HG02610 (cell line): ENCODE measurements at regions not wholly inside any gene's neighbourhood (a gene's known extent, or its start where the extent isn't known, plus 50 kb on each side); places are given as distances from the start of the nearest gene placed in this dataset.
A peak's percentile ranks its signal among the peaks of the same experiment; 100 is the strongest.

ENCODE experiments used
- ATAC-seq: cut with Tn5 transposase; IDR thresholded peaks from one replicate; pipeline ENCODE4 v1.9.1; 2021; ENCODE audit warnings: mild to moderate bottlenecking, moderate library complexity; ENCODE audit not compliant: unreplicated experiment

DNA sequence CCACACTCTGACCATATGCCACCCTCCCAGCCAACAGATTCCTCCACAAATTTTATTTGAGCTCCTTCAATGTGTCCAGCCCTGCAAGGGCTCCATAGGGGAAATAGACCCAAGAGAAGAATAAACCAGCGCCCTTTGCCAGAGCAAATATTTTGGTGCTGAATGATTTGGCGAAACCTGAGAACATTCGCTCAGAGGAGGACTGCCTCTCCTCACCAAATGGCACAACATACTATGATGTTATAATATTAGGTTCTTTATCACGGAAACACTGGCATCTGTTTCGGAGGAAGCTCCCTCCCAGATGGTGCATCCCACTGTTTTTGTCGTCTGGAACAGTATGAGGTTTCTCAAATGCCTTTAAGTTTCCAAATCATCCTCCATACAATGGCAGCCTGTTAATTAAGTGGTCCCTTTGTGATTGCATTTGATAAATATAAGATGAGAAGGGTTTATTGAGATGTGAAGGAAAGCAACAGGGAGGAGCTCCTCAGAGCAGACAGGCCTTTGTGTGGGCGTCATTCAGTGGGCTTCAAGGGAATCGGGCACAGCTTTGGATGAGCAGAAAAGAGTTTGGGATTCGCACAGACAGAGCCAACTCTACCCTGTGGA, 139.1 kb upstream of the ADRA1B start:
- ATAC-seq = no peak

DNA sequence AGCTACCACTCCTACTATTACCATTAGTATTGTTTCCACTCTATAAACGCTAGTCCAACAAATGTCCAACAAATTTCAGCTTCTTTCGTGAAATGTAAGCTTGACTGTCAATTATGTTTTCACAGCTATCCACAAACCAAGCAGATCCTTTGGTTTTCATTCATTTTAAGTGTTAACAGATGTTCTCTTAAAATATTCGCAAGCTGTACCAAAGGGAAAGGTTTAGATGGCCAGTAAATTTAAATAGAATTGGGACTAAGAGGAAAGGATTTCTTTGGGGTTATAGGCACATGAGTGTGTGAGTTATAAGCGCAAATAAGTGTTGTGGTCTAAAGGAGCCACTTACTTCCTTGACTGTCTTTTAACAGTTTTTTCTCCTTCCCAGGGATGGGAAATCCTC, 136.8 kb upstream of the ADRA1B start:
- ATAC-seq = no peak

DNA sequence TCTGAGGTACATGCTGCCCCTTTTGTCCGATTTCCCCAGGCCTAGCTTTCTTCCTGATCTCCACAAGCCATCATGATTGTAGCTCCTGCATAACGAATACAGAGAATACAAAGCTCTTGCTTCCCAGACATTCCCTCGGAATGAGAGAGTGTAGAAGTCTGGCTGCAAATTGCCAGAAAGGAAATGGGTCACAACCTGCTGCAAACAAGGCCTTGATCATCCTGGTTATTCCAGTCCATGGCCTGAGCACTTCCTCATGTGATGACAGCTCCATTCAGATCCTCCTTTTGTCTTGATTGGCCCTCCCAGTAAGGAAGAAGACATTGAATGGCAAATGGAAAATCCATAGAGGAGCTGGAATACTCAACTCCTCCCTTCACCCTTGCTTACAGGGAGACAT, 136.0 kb upstream of the ADRA1B start:
- ATAC-seq = no peak

- ATAC-seq = no peak
These were observed 134.6 kb upstream of the ADRA1B start for GRCh38 chr5:159781626-159782157.

DNA sequence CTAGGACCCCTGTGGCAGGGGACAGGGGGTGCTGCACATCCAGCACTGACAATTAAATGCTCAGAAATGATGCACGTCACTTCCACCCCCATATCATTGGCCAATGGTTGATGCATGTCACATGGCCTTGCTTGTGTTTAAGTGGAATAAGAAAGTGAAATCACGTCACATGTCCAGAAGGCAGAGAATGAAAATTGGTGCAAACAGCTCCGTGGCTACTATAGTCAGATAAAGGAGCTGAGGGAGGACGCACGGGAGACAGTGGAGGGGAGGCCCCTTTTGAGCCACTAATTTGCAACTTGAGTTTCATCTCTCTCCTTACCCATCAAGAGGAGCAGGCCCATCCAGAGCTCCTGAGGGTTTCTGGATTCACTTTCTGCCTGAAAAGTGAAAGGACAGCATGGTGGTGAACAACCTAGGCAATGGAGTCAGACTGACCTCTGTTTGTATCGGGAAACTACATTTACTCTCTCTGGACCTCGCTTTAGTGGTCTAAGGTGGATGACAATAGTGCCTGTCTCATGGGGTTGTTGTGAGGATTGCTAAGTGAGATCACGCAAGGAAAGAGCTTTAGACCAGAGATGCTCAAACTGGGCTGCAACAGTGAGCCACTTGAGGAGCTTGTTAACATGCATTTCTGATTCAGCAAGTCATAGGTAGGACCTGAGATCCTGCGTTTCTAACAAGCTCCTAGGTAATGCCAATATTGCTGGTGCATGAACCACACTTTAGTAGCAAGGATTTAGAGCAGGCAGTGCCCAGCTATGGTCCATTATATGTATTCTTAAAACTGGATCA, 133.9 kb upstream of the ADRA1B start:
- ATAC-seq = peak; percentile 58

DNA sequence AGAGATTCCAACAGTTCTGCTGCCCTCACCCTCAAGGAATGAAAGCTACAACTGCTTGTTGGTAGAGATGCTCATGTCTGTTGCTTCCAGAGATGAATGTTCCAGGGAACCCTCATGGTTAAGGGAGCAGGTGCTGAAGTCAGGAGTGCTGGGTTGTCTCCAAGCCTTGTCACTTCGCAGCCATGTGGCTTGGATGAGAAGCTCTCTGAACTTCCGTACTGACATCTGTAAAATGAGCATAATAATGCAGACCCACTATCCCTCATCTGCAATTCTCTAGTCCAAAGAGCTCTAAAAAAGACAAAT, 133.3 kb upstream of the ADRA1B start:
- ATAC-seq = no peak

DNA sequence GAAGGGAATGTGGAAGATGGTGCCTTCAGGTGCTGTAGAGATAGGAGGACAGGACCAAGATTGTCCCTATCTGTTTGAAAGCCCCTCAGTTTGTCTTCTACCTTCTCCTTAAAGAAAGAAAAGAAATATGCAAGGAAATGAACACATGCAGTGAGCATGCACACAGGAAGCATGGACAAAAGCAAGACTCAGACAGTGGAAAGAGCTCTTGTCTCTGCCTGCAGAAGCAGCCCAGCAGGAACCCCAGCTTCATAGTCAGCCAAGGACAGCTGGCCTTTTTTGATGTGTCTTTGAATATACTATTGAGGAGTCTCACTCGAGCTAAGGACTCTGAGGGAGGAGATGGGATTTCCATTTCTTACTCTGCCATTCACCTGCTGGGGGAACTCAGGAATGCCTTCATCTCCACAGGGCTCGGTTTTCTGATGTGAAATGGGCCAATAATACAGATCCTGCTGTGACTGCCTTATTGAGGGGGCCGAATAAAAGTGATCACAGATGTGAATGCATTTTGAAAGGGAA, 132.5 kb upstream of the ADRA1B start:
- ATAC-seq = no peak

DNA sequence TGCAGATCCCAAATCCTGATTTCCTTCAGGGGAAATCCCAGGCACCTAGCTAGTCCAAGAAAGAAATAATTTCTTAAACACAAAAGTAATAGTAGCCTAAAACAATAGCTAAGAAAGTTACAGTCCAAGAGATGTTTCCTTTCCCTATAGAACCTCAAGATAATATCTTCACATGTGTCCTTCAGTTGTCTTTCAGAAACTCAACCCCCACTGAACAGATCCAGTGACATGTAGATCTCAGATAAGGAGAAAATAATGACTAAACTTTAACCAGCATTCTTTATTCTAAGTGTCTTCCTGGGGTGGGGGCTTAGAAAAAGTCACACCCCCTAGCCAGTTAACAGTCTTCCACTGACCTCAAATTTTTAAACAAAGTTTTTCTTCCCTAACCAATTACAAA, 131.3 kb upstream of the ADRA1B start:
- ATAC-seq = no peak

DNA sequence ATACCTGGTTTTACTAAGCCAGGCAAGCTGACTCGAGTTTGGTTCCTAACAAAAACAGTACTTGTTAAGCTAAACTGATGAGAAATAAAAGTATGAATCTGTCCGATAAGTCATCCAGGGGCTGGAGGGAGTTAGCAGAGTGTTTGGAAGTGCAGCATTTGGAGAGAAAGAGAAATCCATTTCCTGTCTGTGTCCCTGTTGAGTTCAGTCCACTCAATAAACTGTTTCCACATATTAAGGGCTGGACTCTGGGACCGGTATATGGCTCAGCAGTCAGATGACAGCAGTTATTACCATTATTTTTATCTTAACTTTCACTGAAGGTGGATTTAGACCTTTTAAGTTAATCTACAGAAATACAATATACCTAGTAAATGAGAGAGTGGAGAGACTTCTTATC, 130.6 kb upstream of the ADRA1B start:
- ATAC-seq = no peak

DNA sequence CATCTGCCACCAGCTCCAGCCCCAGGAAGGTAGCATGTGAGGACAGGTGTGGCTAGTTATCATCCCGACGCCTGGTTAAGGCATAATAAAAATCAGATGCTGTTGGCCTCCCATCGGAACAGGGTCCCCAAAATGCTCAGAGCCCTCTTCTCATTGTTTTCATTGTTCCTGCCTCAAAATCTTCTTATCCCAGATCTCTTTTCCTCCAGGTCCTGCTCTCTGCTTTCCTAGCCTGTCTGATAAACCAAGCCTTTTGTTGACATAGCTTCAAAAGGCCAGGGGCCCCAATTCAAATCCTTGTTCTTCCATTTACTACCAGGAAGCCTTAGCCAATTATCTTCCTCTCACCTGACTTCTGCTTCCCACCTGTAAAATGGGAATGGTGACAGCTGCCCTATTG, 130.1 kb upstream of the ADRA1B start:
- no peak for ATAC-seq

GRCh38 chr5:159786901-159787691, 129.2 kb upstream of the ADRA1B start:
- ATAC-seq = no peak

GRCh38 chr5:159787837-159788236, 128.4 kb upstream of the ADRA1B start:
- ATAC-seq = no peak

- no peak for ATAC-seq
These were observed 127.4 kb upstream of the ADRA1B start for GRCh38 chr5:159788835-159789331.

DNA sequence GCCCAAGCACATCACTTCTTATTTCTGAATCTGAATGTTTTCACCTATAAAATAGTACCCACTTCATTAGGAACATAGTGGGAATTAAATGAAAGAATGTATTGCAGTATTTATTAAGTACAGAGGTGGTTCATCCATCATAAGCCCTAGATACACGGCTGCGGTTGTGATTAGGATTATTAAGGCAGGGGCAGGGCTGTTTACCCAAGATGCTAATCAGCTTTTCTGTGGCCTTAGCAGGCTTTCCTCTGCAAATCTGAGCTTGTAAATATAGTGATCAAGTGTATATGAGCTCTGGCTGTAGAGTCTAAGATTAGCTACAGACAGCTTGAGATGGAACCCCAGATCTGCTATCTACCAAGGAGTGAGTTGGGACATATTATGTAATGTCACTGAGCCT, 124.1 kb upstream of the ADRA1B start:
- ATAC-seq = no peak

DNA sequence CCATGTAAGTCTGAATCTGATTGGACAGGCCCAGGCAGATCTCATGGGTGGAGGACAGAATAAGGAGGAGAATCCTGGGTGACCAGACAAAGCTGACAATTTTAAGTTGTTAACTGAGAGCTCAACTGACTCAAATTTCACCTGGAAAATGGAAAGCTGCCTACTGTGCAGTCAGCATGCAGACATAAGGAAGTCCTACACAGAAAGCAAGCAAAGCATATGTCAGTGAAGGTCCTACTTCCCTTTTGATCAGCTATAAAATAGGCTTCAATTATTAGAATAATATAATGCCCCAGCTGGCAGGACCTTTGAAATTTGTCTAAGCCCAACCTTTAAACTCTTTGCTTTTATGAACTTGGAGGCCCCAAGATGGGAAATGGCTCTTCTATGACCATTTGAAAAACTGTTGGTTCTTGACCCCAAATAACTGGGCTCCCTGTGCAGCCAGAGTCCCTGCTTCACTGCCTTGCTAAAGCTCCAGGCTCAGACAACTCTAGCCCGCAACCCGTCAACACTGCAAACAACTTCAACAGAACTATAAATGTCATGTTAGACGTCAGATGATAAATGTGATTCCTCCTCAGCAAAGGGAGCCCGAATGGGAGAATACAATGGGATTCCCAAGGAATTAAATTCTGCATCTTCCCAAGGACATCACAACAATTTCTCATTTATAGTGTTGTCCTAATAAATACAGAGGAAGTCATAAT, 118.9 kb upstream of the ADRA1B start:
- ATAC-seq = no peak

DNA sequence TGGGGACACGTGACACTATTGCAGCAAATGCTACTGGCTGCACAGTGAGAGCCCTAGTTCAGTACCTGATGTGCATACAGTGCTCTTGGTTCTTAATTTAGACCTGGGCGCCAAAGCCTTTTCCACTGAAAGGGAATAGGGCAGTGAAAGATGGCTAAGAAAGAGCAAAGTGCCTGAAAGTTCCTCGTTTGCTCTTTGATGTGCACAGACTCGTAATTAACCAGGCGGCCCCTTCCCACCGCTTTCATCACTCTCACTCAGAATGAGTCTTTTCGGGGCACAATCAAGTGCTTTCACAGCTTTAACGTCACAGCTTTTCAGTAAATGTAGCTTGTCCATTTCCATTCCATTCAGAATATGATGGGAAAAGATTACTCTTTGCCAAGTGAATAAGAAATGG, 116.6 kb upstream of the ADRA1B start:
- ATAC-seq = no peak

DNA sequence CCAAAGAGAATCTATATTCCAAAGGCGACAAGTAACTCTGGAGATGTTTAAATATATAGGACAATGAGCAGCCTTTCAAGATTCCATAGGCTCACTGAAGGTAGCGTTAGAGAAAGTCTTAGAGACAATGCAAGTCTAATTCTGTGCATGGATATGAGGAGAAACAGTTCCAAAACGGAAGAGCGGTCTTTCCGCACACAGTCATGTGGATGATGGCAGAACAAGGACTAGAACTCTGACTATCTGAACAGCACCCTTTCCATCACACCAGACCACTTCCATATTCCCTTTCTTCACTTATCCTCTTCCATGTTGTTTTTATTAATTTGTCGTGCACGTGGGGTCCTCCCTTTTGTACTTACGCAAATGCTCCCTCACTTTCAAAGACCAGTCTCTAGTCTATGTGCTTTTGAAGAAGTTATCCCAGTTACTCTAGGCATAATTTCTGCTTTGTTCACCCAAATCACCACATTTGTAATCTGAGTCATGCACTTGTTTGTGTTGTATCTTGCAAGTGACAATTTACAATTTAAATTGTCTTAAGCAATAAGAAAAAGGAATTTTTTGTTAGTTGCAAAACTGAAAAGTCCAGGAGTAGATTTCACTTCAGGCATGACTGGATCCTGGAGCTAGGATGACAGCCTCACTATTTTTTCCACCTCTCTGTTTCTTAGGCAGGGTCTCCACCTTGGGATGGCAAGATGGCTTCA, 116.0 kb upstream of the ADRA1B start:
- ATAC-seq = no peak

GRCh38 chr5:159801303-159801702, 115.0 kb upstream of the ADRA1B start:
- ATAC-seq = no peak

DNA sequence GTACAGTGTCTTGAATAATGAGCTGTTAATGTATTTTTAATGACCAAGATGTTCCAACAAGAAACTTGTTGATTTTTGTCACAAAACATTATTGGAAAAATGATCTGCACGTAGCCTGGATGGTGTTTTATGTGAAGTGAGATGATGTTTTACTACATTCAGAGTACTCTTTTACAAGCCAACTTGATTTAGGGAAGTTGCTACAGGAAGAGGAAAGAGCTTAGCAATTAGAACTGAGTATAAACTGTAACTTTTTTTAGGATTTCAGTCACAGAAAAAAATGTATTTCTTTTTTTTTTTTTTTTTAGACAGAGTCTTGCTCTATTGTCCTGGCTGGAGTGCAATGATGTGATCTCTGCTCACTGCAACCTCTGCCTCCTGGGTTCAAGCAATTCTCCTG, 113.6 kb upstream of the ADRA1B start:
- no peak for ATAC-seq

DNA sequence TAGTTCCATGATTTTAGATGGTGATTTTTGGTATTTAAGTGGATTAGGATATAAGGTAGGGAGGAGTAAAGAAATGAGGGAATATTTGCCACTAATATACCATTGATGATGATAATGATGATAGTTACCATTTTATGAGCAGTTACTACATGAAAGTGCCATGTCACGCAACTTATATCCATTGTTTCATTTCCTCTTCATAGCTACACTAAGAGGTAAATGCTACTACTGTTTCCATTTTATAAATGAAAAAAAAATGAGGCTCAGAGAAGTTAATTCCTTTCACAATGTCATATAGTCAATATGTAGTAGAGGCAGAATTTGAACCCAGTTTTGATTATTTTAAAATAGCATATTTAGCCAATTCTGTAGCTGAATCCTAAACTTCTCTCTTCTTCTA, 112.2 kb upstream of the ADRA1B start:
- no peak for ATAC-seq
